Peyer's patch (tissue), 4 donors: ENCODE measurements at regions not wholly inside any gene's neighbourhood (a gene's known extent, or its start where the extent isn't known, plus 50 kb on each side); places are given as distances from the start of the nearest gene placed in this dataset.

Experiments
- POLR2A ChIP-seq, 2 donors: fragments of 450-650 bp; IDR thresholded peaks; one replicate each; pipeline ENCODE4 v1.5.1; 2017; ENCODE audit warnings: antibody characterized with exemption in 2 of 2, mild to moderate bottlenecking in 2 of 2, moderate library complexity in 2 of 2
- TF ChIP-seq, protein P1 (sequence below), 6 experiments: fragments of 450-650 bp in 4 of 6; fragments of 200-600 bp in 2 of 6; sonication (generic) in 1 of 6; IDR thresholded peaks; one replicate each; pipeline ENCODE4 v1.5.1; 2017 to 2019; ENCODE audit warnings: antibody characterized with exemption in 6 of 6, mild to moderate bottlenecking in 3 of 6, moderate library complexity in 1 of 6

DNA sequence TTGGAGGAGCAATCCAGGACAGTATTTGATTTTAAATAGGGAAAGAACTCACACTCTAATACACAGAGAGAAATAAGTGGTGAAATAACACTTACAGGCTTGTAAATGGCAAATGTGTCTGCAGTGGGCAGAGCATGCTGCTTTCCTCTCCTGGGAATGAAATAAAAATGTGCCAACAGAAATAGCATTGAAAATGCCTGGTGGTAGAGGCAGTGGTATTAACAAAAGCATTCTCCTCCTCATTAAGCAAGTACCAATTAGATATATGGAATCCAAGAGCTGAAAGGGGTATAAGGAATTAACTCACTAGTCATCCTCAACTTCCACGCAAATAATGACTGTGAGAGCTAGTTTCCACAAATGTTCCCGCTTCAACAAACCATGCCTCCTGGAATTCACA, 364.1 kb upstream of the KCNMB2 start:
- TF ChIP-seq, protein P1, sequence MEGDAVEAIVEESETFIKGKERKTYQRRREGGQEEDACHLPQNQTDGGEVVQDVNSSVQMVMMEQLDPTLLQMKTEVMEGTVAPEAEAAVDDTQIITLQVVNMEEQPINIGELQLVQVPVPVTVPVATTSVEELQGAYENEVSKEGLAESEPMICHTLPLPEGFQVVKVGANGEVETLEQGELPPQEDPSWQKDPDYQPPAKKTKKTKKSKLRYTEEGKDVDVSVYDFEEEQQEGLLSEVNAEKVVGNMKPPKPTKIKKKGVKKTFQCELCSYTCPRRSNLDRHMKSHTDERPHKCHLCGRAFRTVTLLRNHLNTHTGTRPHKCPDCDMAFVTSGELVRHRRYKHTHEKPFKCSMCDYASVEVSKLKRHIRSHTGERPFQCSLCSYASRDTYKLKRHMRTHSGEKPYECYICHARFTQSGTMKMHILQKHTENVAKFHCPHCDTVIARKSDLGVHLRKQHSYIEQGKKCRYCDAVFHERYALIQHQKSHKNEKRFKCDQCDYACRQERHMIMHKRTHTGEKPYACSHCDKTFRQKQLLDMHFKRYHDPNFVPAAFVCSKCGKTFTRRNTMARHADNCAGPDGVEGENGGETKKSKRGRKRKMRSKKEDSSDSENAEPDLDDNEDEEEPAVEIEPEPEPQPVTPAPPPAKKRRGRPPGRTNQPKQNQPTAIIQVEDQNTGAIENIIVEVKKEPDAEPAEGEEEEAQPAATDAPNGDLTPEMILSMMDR (IDR thresholded peaks at IDR 0.05): no peak
- no peak for TF ChIP-seq POLR2A (IDR thresholded peaks at IDR 0.05)
